ENCODE measurements at regions not wholly inside any gene's neighbourhood (a gene's known extent, or its start where the extent isn't known, plus 50 kb on each side); places are given as distances from the start of the nearest gene placed in this dataset.

GRCh38 chr3:71912839-71913495 lies 128.0 kb upstream of the PROK2 start:
- peaks cover 8% of the 10 kb centered on the region; the same call in 1 of the 2 replicates for H4K20me1 ChIP-seq (ENCODE audit: insufficient read depth, low read depth, low read length)
- H3K9me2 ChIP-seq (replicated peaks; ENCODE audit: insufficient read depth, low read length) = no peaks in the 10 kb centered on the region
- H3K4me3 ChIP-seq (ENCODE audit: low read length) = no peak overlapping the region
- no peak overlapping the region for H3K27ac ChIP-seq (ENCODE audit: low read length)
- no peak for DNase-seq
- no peaks in the 10 kb centered on the region for H3K9me3 ChIP-seq (ENCODE audit: low read length)
- no peak overlapping the region for H3K9ac ChIP-seq (ENCODE audit: low read length)
- H3K27me3 ChIP-seq (ENCODE audit: low read length) = no peaks in the 10 kb centered on the region
- peaks cover 9% of the 10 kb centered on the region for H3K4me1 ChIP-seq (ENCODE audit: low read length)
- H3K4me2 ChIP-seq (ENCODE audit: low read depth, low read length, poor library complexity, severe bottlenecking) = no peak overlapping the region
- no peak overlapping the region for H2AFZ ChIP-seq (ENCODE audit: low read length)
- H3K36me3 ChIP-seq (ENCODE audit: insufficient read depth, low read length) = no peaks in the 10 kb centered on the region
- no peaks in the 10 kb centered on the region for H3K79me2 ChIP-seq (ENCODE audit: low read length)

- no peaks in the 10 kb centered on the region for H3K36me3 ChIP-seq (ENCODE audit: insufficient read depth, low read length)
- no peak overlapping the region for H3K4me2 ChIP-seq (ENCODE audit: low read depth, low read length, poor library complexity, severe bottlenecking)
- no peak overlapping the region for H3K27ac ChIP-seq (ENCODE audit: low read length)
- no peaks in the 10 kb centered on the region for H3K79me2 ChIP-seq (ENCODE audit: low read length)
- H3K4me1 ChIP-seq (ENCODE audit: low read length) = peaks cover 30% of the 10 kb centered on the region
- no peak overlapping the region for H2AFZ ChIP-seq (ENCODE audit: low read length)
- no peak for DNase-seq
- H3K27me3 ChIP-seq (ENCODE audit: low read length) = no peaks in the 10 kb centered on the region
- peaks cover 20% of the 10 kb centered on the region for H4K20me1 ChIP-seq (ENCODE audit: insufficient read depth, low read depth, low read length)
- no peaks in the 10 kb centered on the region for H3K9me3 ChIP-seq (ENCODE audit: low read length)
- H3K4me3 ChIP-seq (ENCODE audit: low read length) = no peak overlapping the region
- H3K9ac ChIP-seq (ENCODE audit: low read length) = no peak overlapping the region
- no peaks in the 10 kb centered on the region for H3K9me2 ChIP-seq (replicated peaks; ENCODE audit: insufficient read depth, low read length)
These were observed 125.2 kb upstream of the PROK2 start for GRCh38 chr3:71910108-71910507.

GRCh38 chr3:71907996-71908395 lies 123.0 kb upstream of the PROK2 start:
- Histone ChIP-seq H4K20me1 (ENCODE audit: insufficient read depth, low read depth, low read length) (peaks cover 22% of the 10 kb centered on the region), H3K4me1 (ENCODE audit: low read length) (peaks cover 40% of the 10 kb centered on the region), H3K4me3 (ENCODE audit: low read length) (no peak overlapping the region), H3K36me3 (ENCODE audit: insufficient read depth, low read length) (no peaks in the 10 kb centered on the region), H3K79me2 (ENCODE audit: low read length) (no peaks in the 10 kb centered on the region), H3K4me2 (ENCODE audit: low read depth, low read length, poor library complexity, severe bottlenecking) (no peak overlapping the region), H3K9ac (ENCODE audit: low read length) (no peak overlapping the region), H3K27ac (ENCODE audit: low read length) (no peak overlapping the region), H3K9me2 (replicated peaks; ENCODE audit: insufficient read depth, low read length) (no peaks in the 10 kb centered on the region), H3K9me3 (ENCODE audit: low read length) (no peaks in the 10 kb centered on the region), H2AFZ (ENCODE audit: low read length) (no peak overlapping the region), H3K27me3 (ENCODE audit: low read length) (no peaks in the 10 kb centered on the region)
- no peak for DNase-seq

- H3K36me3 ChIP-seq (ENCODE audit: insufficient read depth, low read length) = no peaks in the 10 kb centered on the region
- no peaks in the 10 kb centered on the region for H3K79me2 ChIP-seq (ENCODE audit: low read length)
- peaks cover 40% of the 10 kb centered on the region for H3K4me1 ChIP-seq (ENCODE audit: low read length)
- H3K27ac ChIP-seq (ENCODE audit: low read length) = no peak overlapping the region
- no peak for DNase-seq
- no peak overlapping the region for H3K4me2 ChIP-seq (ENCODE audit: low read depth, low read length, poor library complexity, severe bottlenecking)
- peaks cover 22% of the 10 kb centered on the region for H4K20me1 ChIP-seq (ENCODE audit: insufficient read depth, low read depth, low read length)
- H3K9me3 ChIP-seq (ENCODE audit: low read length) = no peaks in the 10 kb centered on the region
- no peak overlapping the region for H3K4me3 ChIP-seq (ENCODE audit: low read length)
- no peaks in the 10 kb centered on the region for H3K9me2 ChIP-seq (replicated peaks; ENCODE audit: insufficient read depth, low read length)
- H3K27me3 ChIP-seq (ENCODE audit: low read length) = no peaks in the 10 kb centered on the region
- no peak overlapping the region for H3K9ac ChIP-seq (ENCODE audit: low read length)
- no peak overlapping the region for H2AFZ ChIP-seq (ENCODE audit: low read length)
These were observed 122.0 kb upstream of the PROK2 start for GRCh38 chr3:71906976-71907375.

- Histone ChIP-seq H4K20me1 (ENCODE audit: insufficient read depth, low read depth, low read length) (peaks cover 22% of the 10 kb centered on the region), H3K79me2 (ENCODE audit: low read length) (no peaks in the 10 kb centered on the region), H3K36me3 (ENCODE audit: insufficient read depth, low read length) (no peaks in the 10 kb centered on the region), H3K9ac (ENCODE audit: low read length) (no peak overlapping the region), H3K27me3 (ENCODE audit: low read length) (no peaks in the 10 kb centered on the region), H3K9me2 (replicated peaks; ENCODE audit: insufficient read depth, low read length) (no peaks in the 10 kb centered on the region), H3K4me2 (ENCODE audit: low read depth, low read length, poor library complexity, severe bottlenecking) (peak overlapping the region; percentile 40), H3K4me1 (ENCODE audit: low read length) (peaks cover 31% of the 10 kb centered on the region), H2AFZ (ENCODE audit: low read length) (no peak overlapping the region), H3K9me3 (ENCODE audit: low read length) (no peaks in the 10 kb centered on the region), H3K4me3 (ENCODE audit: low read length) (peak overlapping the region; percentile 10; the same call in 1 of the 2 replicates), H3K27ac (ENCODE audit: low read length) (no peak overlapping the region)
- peak; percentile 84 for DNase-seq
These were observed 120.5 kb upstream of the PROK2 start for GRCh38 chr3:71905426-71905825.

GRCh38 chr3:71903936-71904335 lies 119.0 kb upstream of the PROK2 start:
- H3K79me2 ChIP-seq (ENCODE audit: low read length) = no peaks in the 10 kb centered on the region
- peaks cover 31% of the 10 kb centered on the region for H3K4me1 ChIP-seq (ENCODE audit: low read length)
- H3K9ac ChIP-seq (ENCODE audit: low read length) = no peak overlapping the region
- no peak overlapping the region for H3K4me3 ChIP-seq (ENCODE audit: low read length)
- no peaks in the 10 kb centered on the region for H3K9me2 ChIP-seq (replicated peaks; ENCODE audit: insufficient read depth, low read length)
- H3K27me3 ChIP-seq (ENCODE audit: low read length) = no peaks in the 10 kb centered on the region
- no peak overlapping the region for H3K4me2 ChIP-seq (ENCODE audit: low read depth, low read length, poor library complexity, severe bottlenecking)
- no peak for DNase-seq
- no peaks in the 10 kb centered on the region for H3K9me3 ChIP-seq (ENCODE audit: low read length)
- no peaks in the 10 kb centered on the region for H3K36me3 ChIP-seq (ENCODE audit: insufficient read depth, low read length)
- H4K20me1 ChIP-seq (ENCODE audit: insufficient read depth, low read depth, low read length) = peaks cover 22% of the 10 kb centered on the region
- no peak overlapping the region for H2AFZ ChIP-seq (ENCODE audit: low read length)
- H3K27ac ChIP-seq (ENCODE audit: low read length) = no peak overlapping the region

GRCh38 chr3:71903112-71903495 lies 118.2 kb upstream of the PROK2 start:
- DNase-seq = no peak
- no peaks in the 10 kb centered on the region for H3K9me2 ChIP-seq (replicated peaks; ENCODE audit: insufficient read depth, low read length)
- H3K4me2 ChIP-seq (ENCODE audit: low read depth, low read length, poor library complexity, severe bottlenecking) = no peak overlapping the region
- no peak overlapping the region for H3K4me3 ChIP-seq (ENCODE audit: low read length)
- no peak overlapping the region for H3K27ac ChIP-seq (ENCODE audit: low read length)
- H4K20me1 ChIP-seq (ENCODE audit: insufficient read depth, low read depth, low read length) = peaks cover 22% of the 10 kb centered on the region
- no peak overlapping the region for H3K9ac ChIP-seq (ENCODE audit: low read length)
- H3K4me1 ChIP-seq (ENCODE audit: low read length) = peaks cover 31% of the 10 kb centered on the region
- no peaks in the 10 kb centered on the region for H3K27me3 ChIP-seq (ENCODE audit: low read length)
- H3K9me3 ChIP-seq (ENCODE audit: low read length) = no peaks in the 10 kb centered on the region
- no peaks in the 10 kb centered on the region for H3K79me2 ChIP-seq (ENCODE audit: low read length)
- no peaks in the 10 kb centered on the region for H3K36me3 ChIP-seq (ENCODE audit: insufficient read depth, low read length)
- no peak overlapping the region for H2AFZ ChIP-seq (ENCODE audit: low read length)

GRCh38 chr3:71902258-71903111 lies 117.5 kb upstream of the PROK2 start:
- Histone ChIP-seq H3K4me1 (ENCODE audit: low read length) (peaks cover 31% of the 10 kb centered on the region), H4K20me1 (ENCODE audit: insufficient read depth, low read depth, low read length) (peaks cover 22% of the 10 kb centered on the region), H2AFZ (ENCODE audit: low read length) (no peak overlapping the region), H3K4me3 (ENCODE audit: low read length) (no peak overlapping the region), H3K4me2 (ENCODE audit: low read depth, low read length, poor library complexity, severe bottlenecking) (no peak overlapping the region), H3K9ac (ENCODE audit: low read length) (no peak overlapping the region), H3K9me3 (ENCODE audit: low read length) (no peaks in the 10 kb centered on the region), H3K36me3 (ENCODE audit: insufficient read depth, low read length) (no peaks in the 10 kb centered on the region), H3K27ac (ENCODE audit: low read length) (no peak overlapping the region), H3K27me3 (ENCODE audit: low read length) (no peaks in the 10 kb centered on the region), H3K79me2 (ENCODE audit: low read length) (no peaks in the 10 kb centered on the region), H3K9me2 (replicated peaks; ENCODE audit: insufficient read depth, low read length) (no peaks in the 10 kb centered on the region)
- no peak for DNase-seq
